Pancreas (tissue), 10 donors: ENCODE measurements at regions not wholly inside any gene's neighbourhood (a gene's known extent, or its start where the extent isn't known, plus 50 kb on each side); places are given as distances from the start of the nearest gene placed in this dataset.
"Not testable (repeated sequence)": the region's sequence is repeated elsewhere in the genome, so short reads cannot be mapped to it uniquely, and the experiment has no call there.

Experiments
- ATAC-seq, 4 donors: fragments of 200-7000 bp; cut with Tn5 transposase; one replicate each; pipeline versions ENCODE4 v1.8.0 to v1.9.1; 2020; ENCODE audit warnings: mild to moderate bottlenecking in 4 of 4, moderate library complexity in 4 of 4
- DNase-seq, 6 donors: peaks; one replicate each; pipeline ENCODE4 v3.0.0-alpha.2; 2020
- FAIRE-seq: peaks from 2 replicates; lab custom pipeline; 2012; peaks lifted over from hg19 to GRCh38; lab: Jason Lieb, UNC
- H3K27ac ChIP-seq, 4 donors: fragments of 200-600 bp; sonication (generic); 1 replicate in 3 of 4; 2 replicates in 1 of 4; pipeline versions ENCODE4 v1.5.0 to v1.8.0; 2020
- H3K27me3 ChIP-seq, 4 donors: fragments of 200-600 bp; one replicate each; pipeline ENCODE4 v1.8.0; 2021
- H3K36me3 ChIP-seq, 3 donors: fragments of 200-600 bp; sonication (generic) in 1 of 3; one replicate each; pipeline versions ENCODE4 v1.5.0 to v1.8.0; 2020 to 2021
- H3K4me1 ChIP-seq, 3 donors: fragments of 200-600 bp; one replicate each; pipeline ENCODE4 v1.8.0; 2021
- H3K4me3 ChIP-seq, 4 donors: fragments of 200-600 bp; sonication (generic) in 2 of 4; one replicate each; pipeline versions ENCODE4 v1.5.0 to v1.8.0; 2020 to 2021
- H3K9me3 ChIP-seq, 4 donors: fragments of 200-600 bp; one replicate each; pipeline ENCODE4 v1.8.0; 2021
- CTCF ChIP-seq, 4 donors: fragments of 200-600 bp; sonication (generic) in 3 of 4; IDR thresholded peaks; one replicate each; pipeline versions ENCODE4 v1.5.0 to v1.8.0; 2021; ENCODE audit warnings: antibody characterized with exemption in 4 of 4
- WGBS, 2 donors: extraction: QIAGEN DNeasy Blood & Tissue Kit; methylation state at CpG; one replicate each; pipeline ENCODE4 v1.1.7; 2013; 5-methylcytosine and 5-hydroxymethylcytosine counted together
- intact Hi-C, 3 donors: fragments of 100-400 bp; cut with DNase I; formaldehyde crosslinking; loops; one replicate each; pipeline versions ENCODE4 v1.11.1 to v1.14.2; 2022
- donor health status: healthy with polysubstance abuse.
- donor health status: DM: no; HTN: no; CAD: no; lungs with moderate emphysema.
- donor health status: DM: no; HTN: no; CAD: no.
- donor health status: control.
- donor health status: control.
- donor health status: Bipolar disorder and iron deficiency.
- donor health status: DM: yes; HTN: yes; CAD: no.
- donor health status: DM: no; HTN: no; CAD: no.
- donor health status: DM: no; HTN: no; CAD: no.
- donor health status: DM: yes; HTN: yes; CAD: no.

- H3K27ac ChIP-seq, H3K27me3 ChIP-seq, DNase-seq, H3K9me3 ChIP-seq, intact Hi-C loops, H3K4me3 ChIP-seq, H3K4me1 ChIP-seq, H3K36me3 ChIP-seq: not testable (repeated sequence)
- ATAC-seq (peak in 3 of 4 donors; percentile 79 to 87 (median 85)), FAIRE-seq (peak; percentile 90)
- peak in 2 of 4 donors; percentile 7 to 22 for TF ChIP-seq CTCF (IDR thresholded peaks at IDR 0.05)
- WGBS, 2 donors: 33 to 41% methylated on average over 3 of the region's 3 CpGs
Measured at GRCh38 chr2:90027231-90027643, 1335.8 kb downstream of the RPIA start.

DNA sequence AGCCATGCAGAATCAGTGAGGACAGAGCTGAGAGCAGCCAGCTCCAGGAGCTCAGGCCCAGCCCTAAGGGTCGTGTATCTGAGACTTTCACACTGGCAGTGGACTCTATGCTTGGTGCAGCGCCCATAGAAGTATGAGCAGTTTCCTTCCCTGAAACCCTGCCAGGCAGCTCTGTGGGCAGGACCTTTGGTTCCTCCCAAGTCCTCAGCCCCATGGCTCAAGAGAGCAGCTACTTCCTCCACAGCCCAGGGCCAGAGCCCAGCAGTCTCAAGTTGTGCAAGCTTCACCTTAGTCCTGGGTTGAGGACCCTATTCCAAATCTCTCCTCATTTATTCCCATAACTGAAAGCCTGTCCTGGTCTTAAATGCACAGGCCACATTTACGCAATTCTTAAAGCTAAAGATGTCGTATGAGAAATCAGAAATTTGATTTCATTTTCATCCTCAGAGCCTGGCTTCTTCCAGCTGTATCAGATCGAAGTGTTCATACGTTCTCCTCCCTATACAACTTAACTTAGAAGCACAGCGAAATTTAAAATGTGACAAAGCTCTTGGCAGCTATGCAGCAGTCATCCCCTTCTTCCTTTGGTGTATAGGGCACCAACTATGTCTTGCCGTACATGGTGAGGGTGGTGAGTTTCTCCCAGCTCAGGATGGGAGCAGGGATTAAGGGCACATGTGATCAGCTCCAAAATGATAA is 1337.1 kb downstream of the RPIA start:
- intact Hi-C loops, H3K4me1 ChIP-seq, H3K27ac ChIP-seq, FAIRE-seq, H3K27me3 ChIP-seq, H3K9me3 ChIP-seq, H3K4me3 ChIP-seq, H3K36me3 ChIP-seq: not testable (repeated sequence)
- WGBS, 2 donors: 53 to 67% methylated on average over 7 to 8 of the region's 8 CpGs
- ATAC-seq (peak in 2 of 4 donors; percentile 64 to 76), DNase-seq (peak in 1 of 6 donors; percentile 18)

DNA sequence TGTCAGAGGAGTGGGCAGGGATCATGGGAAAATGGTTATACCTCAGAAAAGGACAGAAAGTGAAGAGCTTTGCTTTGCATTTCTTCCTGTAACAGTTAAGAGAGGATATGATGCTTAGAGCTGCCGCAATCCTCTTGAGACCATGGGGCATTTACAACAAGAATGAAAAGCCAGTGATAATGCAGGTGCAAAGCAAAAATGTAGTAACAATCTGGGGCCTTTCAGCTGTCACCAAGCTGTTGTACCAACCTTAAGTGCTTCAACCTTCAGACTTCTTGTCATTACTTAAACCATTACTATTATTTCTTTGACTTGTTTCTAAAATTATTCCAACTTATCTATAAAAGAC is 1337.6 kb downstream of the RPIA start:
- intact Hi-C loops, DNase-seq, H3K4me1 ChIP-seq, H3K27me3 ChIP-seq, H3K36me3 ChIP-seq, H3K9me3 ChIP-seq, H3K4me3 ChIP-seq, H3K27ac ChIP-seq, ATAC-seq: not testable (repeated sequence)
- peak; percentile 66 for FAIRE-seq
- WGBS, 2 donors: 83 to 86% methylated on average over 1 of the region's 1 CpG

DNA sequence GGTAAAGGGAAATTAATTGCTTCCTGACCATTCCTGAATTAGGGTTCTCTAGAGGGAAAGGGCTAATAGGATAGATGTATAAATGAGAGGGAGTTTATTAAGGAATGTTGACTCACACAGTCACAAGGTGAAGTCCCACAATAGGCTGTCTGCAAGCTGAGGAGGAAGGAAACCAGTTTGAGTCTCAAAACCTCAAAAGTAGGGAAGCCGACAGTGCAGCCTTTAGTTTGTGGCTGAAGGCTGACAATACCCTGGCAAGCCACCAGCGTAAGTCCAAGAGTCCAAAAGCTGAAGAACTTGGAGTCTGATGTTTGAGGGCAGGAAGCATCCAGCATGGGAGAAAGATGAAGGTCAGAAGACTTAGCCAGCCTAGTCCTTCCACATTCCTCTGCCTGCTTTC is 1340.8 kb downstream of the RPIA start:
- H3K27me3 ChIP-seq, intact Hi-C loops, H3K4me1 ChIP-seq, H3K4me3 ChIP-seq, FAIRE-seq, H3K27ac ChIP-seq, H3K9me3 ChIP-seq, DNase-seq, H3K36me3 ChIP-seq: not testable (repeated sequence)
- WGBS, 2 donors: 35 to 47% methylated on average over 2 of the region's 2 CpGs
- peak in 1 of 4 donors; percentile 27 for ATAC-seq

GRCh38 chr2:90036335-90036734 is 1344.9 kb downstream of the RPIA start:
- H3K27me3 ChIP-seq, H3K4me1 ChIP-seq, intact Hi-C loops, FAIRE-seq, DNase-seq, H3K36me3 ChIP-seq, H3K4me3 ChIP-seq, H3K27ac ChIP-seq, H3K9me3 ChIP-seq: not testable (repeated sequence)
- peak in 1 of 4 donors; percentile 16 for ATAC-seq
- 41 to 56% methylated on average over 1 of the region's 1 CpG for WGBS, 2 donors

GRCh38 chr2:90039093-90039492 is 1347.6 kb downstream of the RPIA start:
- ATAC-seq, H3K36me3 ChIP-seq, H3K27me3 ChIP-seq, H3K27ac ChIP-seq, H3K4me3 ChIP-seq, H3K9me3 ChIP-seq, H3K4me1 ChIP-seq, intact Hi-C loops, FAIRE-seq: not testable (repeated sequence)
- DNase-seq: peak in 1 of 6 donors; percentile 41
- 50 to 56% methylated on average over 4 of the region's 4 CpGs for WGBS, 2 donors

DNA sequence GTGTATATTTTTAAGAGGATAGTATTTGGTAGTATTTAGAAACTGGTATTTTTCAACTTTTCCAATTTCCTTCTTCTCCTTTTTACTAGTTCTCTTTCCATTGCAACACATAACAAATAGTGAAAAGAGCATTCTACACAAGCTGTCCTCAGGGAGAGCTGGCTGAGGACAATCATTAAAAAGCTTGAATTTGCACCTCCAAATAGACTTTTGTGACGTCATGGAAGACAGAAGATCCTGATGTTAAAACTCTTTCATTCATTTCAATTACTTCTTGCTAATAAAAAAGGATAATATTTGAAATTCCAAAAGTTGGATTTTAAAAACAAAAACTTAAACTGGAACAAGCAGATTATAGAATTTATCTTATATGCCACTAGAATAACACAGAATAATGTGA is 1356.3 kb downstream of the RPIA start:
- DNase-seq, ATAC-seq, H3K4me1 ChIP-seq, H3K27me3 ChIP-seq, FAIRE-seq, intact Hi-C loops, H3K36me3 ChIP-seq, H3K9me3 ChIP-seq, H3K27ac ChIP-seq, H3K4me3 ChIP-seq: not testable (repeated sequence)
- 19 to 27% methylated on average over 1 of the region's 1 CpG for WGBS, 2 donors

- H3K27ac ChIP-seq, H3K27me3 ChIP-seq, DNase-seq, H3K36me3 ChIP-seq, H3K4me3 ChIP-seq, H3K9me3 ChIP-seq, H3K4me1 ChIP-seq, ATAC-seq, intact Hi-C loops: not testable (repeated sequence)
- peak; percentile 95 for FAIRE-seq
Measured at GRCh38 chr2:90052113-90052631, 1360.7 kb downstream of the RPIA start.
